Fibroblast of the aortic adventitia (primary cell): ENCODE measurements at regions not wholly inside any gene's neighbourhood (a gene's known extent, or its start where the extent isn't known, plus 50 kb on each side); places are given as distances from the start of the nearest gene placed in this dataset.

Source experiments
- DNase-seq: peaks from one replicate; pipeline ENCODE4 v3.0.0-alpha.2; 2010; ENCODE audit warnings: low read depth
- H3K4me3 ChIP-seq: 2 replicates; pipeline ENCODE4 v1.5.1; 2011; ENCODE audit warnings: low read depth, mild to moderate bottlenecking, control low read depth, low read length, moderate library complexity
- CTCF ChIP-seq: IDR thresholded peaks from 2 replicates; pipeline ENCODE4 v1.5.1; 2011; ENCODE audit warnings: mild to moderate bottlenecking, low read length, control low read depth, inconsistent platforms; ENCODE audit not compliant: insufficient read depth

GRCh38 chr6:98590997-98591396 lies 243.4 kb upstream of the POU3F2 start:
- no peak for DNase-seq
- no peak overlapping the region for H3K4me3 ChIP-seq
- no peak for TF ChIP-seq CTCF

GRCh38 chr6:98593676-98594075 lies 240.7 kb upstream of the POU3F2 start:
- no peak for DNase-seq
- no peak for TF ChIP-seq CTCF
- no peak overlapping the region for H3K4me3 ChIP-seq

- H3K4me3 ChIP-seq: no peak overlapping the region
- no peak for DNase-seq
- TF ChIP-seq CTCF: no peak
Observed at GRCh38 chr6:98601716-98602115, 232.7 kb upstream of the POU3F2 start.

- no peak for DNase-seq
- no peak for TF ChIP-seq CTCF
- no peak overlapping the region for H3K4me3 ChIP-seq
Observed at GRCh38 chr6:98605705-98606104, 228.7 kb upstream of the POU3F2 start.

- TF ChIP-seq CTCF: no peak
- H3K4me3 ChIP-seq: no peak overlapping the region
- DNase-seq: no peak
Observed at GRCh38 chr6:98627129-98627775, 207.1 kb upstream of the POU3F2 start.

GRCh38 chr6:98633886-98634285 lies 200.5 kb upstream of the POU3F2 start:
- no peak for TF ChIP-seq CTCF
- H3K4me3 ChIP-seq: no peak overlapping the region
- DNase-seq: no peak

GRCh38 chr6:98634569-98634968 lies 199.8 kb upstream of the POU3F2 start:
- no peak for DNase-seq
- no peak for TF ChIP-seq CTCF
- H3K4me3 ChIP-seq: no peak overlapping the region
